ENCODE measurements at regions not wholly inside any gene's neighbourhood (a gene's known extent, or its start where the extent isn't known, plus 50 kb on each side); places are given as distances from the start of the nearest gene placed in this dataset.
"Not testable (repeated sequence)": the region's sequence is repeated elsewhere in the genome, so short reads cannot be mapped to it uniquely, and the experiment has no call there.

GRCh38 chr5:154618696-154619095 lies 136.5 kb upstream of the LARP1 start:
- DNase-seq = no peak

- DNase-seq = no peak
Measured at GRCh38 chr5:154614595-154614994, 136.6 kb upstream of the HAND1 start.

- no peak for DNase-seq
Measured at GRCh38 chr5:154614125-154614524, 136.1 kb upstream of the HAND1 start.

GRCh38 chr5:154612666-154613065 lies 134.6 kb upstream of the HAND1 start:
- no peak for DNase-seq

DNA sequence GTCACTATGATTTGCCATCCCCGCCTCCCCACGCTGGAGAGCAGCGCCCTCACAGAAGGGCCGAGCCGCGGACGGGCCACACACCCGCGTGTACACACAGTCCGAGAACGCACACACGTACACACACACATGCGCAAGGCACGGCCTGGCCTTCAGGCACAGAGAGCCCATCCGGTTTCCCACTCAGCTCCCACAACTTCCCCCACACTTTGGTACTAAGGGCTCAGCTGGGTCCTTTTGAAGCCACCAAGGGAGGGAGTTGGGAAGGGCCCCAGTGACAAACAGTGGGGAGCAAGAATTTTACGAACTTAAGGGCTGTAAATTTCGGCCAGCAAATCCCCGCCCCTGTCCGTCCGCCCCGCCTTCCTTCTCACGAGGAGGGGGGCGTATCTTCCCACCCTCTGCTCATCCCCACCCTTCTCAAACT lies 133.3 kb upstream of the HAND1 start:
- DNase-seq = no peak

DNA sequence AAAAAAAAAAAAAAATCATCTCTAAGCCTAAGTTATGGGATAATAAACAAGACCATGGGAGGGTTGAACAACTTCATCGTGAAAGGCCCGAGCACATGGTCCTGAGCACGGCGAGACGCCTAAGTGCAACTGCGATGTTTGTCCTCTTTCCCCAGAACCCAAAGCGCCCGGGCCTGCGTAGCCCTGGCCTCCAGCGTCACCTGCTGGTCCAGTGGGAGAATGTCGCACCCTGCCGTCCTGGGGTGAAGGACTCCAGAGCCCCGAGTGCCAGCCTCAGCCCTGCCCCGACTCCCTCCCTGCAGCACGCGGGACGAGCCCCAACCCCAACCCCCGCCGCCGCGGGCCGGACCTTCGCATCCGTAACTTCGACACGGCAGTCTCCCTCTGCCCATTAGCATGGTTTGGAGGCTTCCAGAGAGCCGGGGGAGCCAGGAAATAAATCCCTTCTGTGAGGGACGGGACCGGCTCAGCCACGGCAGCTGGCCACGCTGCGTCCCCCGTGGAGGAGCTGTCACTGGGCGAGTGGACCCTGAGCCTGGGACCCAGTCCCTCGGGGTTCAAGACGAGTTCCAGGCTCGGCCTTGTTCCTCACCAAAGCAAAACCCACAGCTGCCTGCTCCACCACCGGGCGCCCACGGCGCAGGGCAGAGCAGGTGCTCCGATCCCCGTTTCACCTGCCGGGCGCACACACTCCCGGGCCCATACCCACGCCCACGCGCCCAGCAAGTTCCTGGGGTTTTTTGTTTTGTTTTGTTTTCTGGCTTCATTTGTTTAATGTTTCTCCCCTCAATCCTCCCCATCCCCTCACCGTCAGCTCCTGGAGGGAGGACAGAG lies 132.5 kb upstream of the HAND1 start:
- DNase-seq = peak; percentile 4 to 45

- no peak for DNase-seq
Measured at GRCh38 chr5:154609251-154609650, 131.2 kb upstream of the HAND1 start.

DNA sequence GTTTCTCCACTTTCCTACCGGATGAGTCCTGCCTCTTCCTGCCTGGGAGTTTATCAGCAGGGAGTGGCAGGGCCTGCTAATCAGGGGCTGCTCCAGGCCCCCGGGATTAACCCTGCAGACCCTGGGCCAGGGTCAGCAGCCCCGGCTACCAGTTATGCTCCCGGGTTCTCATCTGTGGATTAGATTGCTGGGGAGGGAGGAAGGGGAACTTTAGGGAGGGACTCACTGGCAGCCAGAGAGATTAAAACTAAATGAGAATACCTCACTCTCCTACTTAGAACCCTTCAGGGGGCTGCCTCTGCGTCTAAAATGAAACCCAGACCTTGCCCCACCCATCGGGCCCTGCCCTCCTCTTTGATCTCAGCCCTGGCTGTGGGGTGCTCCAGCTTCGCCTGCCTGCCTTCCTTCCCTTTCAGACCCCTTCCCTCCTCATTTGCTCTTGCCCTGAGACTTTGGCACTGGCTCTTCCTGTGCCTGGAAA lies 130.5 kb upstream of the HAND1 start:
- DNase-seq = no peak

DNA sequence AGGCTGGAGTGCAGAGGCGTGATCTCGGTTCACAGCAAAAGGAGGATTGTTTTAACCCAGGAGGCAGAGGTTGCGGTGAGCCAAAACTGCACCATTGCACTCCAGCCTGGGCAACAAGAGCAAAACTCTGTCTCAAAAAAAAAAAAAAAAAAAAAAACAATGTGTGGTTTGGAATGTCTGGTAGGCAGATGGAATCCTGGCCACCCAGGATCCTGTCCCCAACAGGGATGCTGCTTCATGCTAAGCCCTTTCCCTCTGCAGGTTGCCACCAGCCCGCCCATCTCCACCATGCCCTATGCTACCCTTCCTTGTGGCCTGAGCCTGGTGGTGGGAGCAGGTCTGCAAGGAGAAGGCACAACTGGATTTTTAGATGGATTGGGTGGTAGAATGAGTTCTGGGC lies 129.7 kb upstream of the HAND1 start:
- no peak for DNase-seq

DNA sequence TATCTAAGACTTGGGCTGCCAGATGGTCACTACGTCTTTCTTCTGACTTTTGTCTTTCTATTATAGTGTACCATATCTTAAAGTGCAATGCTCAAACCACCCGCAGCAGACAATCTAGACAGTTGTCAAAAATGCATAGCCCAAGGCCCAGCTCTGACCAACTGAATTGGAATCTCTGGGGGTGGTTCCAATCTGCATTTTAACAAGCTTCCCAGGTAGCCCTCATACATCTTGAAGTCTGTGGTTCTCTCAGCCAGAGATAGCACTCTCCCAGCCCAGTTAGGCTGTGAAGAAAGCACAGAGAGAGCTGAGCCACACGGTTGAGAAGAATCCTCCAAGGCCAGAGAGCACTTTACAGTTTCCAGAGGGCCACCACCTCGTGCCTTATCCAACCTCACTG lies 128.2 kb upstream of the HAND1 start:
- DNase-seq = no peak

DNA sequence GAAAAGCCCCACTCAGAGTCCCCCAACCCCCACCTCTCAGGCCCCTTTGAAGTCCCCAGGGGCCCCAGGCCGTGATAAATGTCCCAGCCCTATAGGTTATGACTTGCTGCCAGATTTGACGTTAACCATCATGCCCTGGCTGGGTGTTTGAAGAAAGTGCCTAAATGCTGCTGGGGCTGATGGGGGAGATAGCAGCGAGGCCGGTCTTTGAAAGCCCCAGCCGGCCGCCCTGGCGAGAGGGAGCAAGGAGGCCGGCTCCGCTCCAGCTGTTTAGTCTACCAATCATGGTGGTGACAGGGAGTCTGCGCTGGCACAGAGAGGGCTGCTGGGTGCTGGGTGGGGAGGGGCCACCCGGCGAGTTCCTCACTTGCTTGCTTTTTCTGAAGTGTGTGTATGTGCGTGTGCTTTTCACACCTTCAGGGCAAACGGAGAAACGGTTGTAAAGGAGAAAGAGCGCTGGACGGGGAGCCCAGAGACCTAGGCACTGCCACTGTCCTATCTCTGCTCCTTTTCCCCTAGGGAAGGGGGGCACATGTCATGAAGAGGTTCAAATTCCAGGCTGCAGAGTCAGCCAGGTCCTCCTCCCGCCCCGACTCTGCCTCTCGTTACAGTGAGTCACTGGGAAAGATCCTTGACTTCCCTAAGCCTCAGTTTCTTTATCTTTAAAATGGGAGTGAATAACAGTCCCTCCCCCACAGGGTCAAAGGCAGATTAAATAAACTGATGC lies 126.1 kb upstream of the HAND1 start:
- no peak for DNase-seq

GRCh38 chr5:154603485-154603884 lies 125.5 kb upstream of the HAND1 start:
- DNase-seq = no peak

GRCh38 chr5:154603011-154603410 lies 125.0 kb upstream of the HAND1 start:
- no peak for DNase-seq

DNA sequence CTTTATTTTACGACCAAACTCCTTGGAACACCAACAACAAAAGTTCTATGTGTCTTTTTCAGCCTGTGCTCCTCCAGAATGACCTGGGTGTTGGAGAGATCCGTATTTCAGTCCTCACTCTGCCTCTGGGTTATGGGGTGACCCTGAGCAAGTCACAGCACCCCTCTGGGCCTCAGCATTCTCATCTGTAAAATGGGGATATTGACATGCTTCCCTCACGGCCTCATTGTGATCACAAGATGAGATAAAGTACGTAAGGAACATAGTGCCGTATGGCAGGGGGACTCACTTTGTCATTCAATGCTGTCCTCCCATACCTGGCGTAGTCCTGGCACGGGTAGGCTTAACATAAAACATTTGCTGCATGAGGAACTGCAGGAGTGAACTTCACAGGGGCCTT lies 123.0 kb upstream of the HAND1 start:
- no peak for DNase-seq

GRCh38 chr5:154598021-154598420 lies 120.0 kb upstream of the HAND1 start:
- no peak for DNase-seq

DNA sequence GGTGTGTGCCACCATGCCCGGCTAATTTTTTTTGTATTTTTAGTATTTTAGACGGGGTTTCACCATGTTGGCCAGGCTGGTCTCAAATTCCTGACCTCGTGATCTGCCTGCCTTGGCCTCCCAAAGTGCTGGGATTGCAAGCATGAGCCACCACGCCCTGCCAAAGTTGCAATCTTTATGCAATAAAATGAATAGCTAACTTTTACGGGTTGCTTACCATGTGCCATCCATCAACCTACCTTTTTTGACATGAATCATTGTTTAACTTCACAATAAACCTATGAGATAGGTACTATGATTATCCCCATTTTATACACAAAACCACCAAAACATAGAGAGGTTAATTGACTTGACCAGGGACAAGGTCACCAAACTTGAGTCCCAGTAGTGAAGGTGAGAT lies 118.8 kb upstream of the HAND1 start:
- DNase-seq = not testable (repeated sequence)

DNA sequence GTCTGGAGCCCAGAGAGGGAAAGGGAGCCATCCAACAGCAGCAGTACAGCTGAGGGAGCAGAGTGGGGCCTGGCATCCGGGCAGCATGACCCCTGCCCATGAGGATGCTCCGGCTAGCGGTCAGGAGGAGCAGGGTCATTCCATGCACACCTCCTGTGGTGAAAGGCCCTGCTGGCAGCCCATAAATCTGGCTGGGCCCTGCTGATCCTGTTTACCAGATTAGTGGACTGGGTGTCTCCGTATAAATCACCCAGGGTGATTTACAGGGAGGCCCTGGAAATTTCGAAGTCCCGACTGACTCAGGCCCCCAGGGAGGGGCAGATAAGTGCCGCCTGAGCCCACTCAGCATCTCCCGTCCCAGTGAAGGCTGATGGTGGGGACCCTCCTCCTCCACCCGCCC lies 117.6 kb upstream of the HAND1 start:
- no peak for DNase-seq

DNA sequence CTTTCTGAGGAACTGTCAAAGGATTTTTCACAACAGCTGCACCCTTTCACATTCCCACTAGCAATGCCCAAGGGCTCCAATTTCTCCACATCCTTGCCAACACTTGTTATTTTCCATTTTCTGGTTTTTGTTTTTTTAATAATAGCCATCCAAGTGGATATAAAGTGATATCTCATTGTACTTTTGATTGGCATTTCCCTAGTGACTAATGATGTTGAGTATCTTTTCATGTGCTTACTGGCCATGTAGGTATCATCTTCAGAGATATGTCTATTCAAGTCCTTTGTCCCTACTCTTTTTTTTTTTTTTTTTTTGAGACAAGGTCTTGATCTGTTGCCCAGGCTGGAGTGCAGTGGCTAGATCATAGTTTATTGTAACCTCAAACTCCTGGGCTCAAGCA lies 115.8 kb upstream of the HAND1 start:
- DNase-seq = no peak

GRCh38 chr5:154593071-154593470 lies 115.0 kb upstream of the HAND1 start:
- no peak for DNase-seq

- DNase-seq = no peak
Measured at GRCh38 chr5:154590093-154590724, 112.2 kb upstream of the HAND1 start.

GRCh38 chr5:154589511-154589910 lies 111.5 kb upstream of the HAND1 start:
- DNase-seq = no peak

- DNase-seq = not testable (repeated sequence)
Measured at GRCh38 chr5:154588833-154589425, 110.9 kb upstream of the HAND1 start.

GRCh38 chr5:154588091-154588774 lies 110.2 kb upstream of the HAND1 start:
- DNase-seq = no peak
